K562 (cell line): ENCODE measurements at regions not wholly inside any gene's neighbourhood (a gene's known extent, or its start where the extent isn't known, plus 50 kb on each side); places are given as distances from the start of the nearest gene placed in this dataset.
A peak's percentile ranks its signal among the peaks of the same experiment; 100 is the strongest.

Experiments
- ATAC-seq: fragments of 200-7000 bp; cut with Tn5 transposase; 3 replicates; pipeline ENCODE4 v1.9.1; 2020; ENCODE audit warnings: moderate library complexity
- BruUV-seq: library from RNA; stranded (reverse); fragments of 400-500 nt; replicated peaks from 2 replicates; lab custom pipeline; 2021; lab: Mats Ljungman, UMichigan
- CTCF ChIA-PET: fragments of 300-600 bp; formaldehyde crosslinking; extraction: SDS; loops from one replicate; lab custom pipeline; 2021; ENCODE audit warnings: low intra/inter-chr PET ratio; lab: Yijun Ruan, JAX
- POLR2A ChIA-PET: fragments of 300-600, 350-650 bp; sonication (Branson Sonifier 250); formaldehyde crosslinking; extraction: SDS; loops from one replicate; lab custom pipeline; 2021; ENCODE audit warnings: antibody characterized with exemption, inconsistent platforms; lab: Yijun Ruan, JAX
- DNase-seq, 4 experiments: peaks; one replicate each; pipeline versions ENCODE4 v3.0.0 to v3.0.0-alpha.2; 2011 to 2018; ENCODE audit warnings: low spot score in 3 of 4, mixed read lengths in 3 of 4; ENCODE audit errors: extremely low read depth in 1 of 4
- FAIRE-seq: peaks from 2 replicates; lab custom pipeline; 2011; peaks lifted over from hg19 to GRCh38; lab: Jason Lieb, UNC
- H2AFZ ChIP-seq: 2 replicates; pipeline ENCODE4 v1.6.0; 2011; ENCODE audit warnings: low read depth, low read length, control low read depth, inconsistent platforms
- H3K27ac ChIP-seq: fragments of 200-600 bp; 3 replicates; pipeline ENCODE4 v1.8.0; 2011; ENCODE audit warnings: low read depth, mild to moderate bottlenecking, control low read depth, inconsistent platforms, low read length, moderate library complexity, mixed read lengths; ENCODE audit errors: extremely low read depth
- H3K27me3 ChIP-seq, 2 experiments: fragments of 300-600 bp in 1 of 2; 2 replicates in 1 of 2; 3 replicates in 1 of 2; pipeline versions ENCODE4 v1.6.0 to v1.8.0; 2011; ENCODE audit warnings: inconsistent platforms in 2 of 2, low read length in 2 of 2, mild to moderate bottlenecking in 1 of 2, mixed read lengths in 1 of 2, moderate library complexity in 1 of 2; ENCODE audit not compliant: control insufficient read depth in 2 of 2, insufficient read depth in 2 of 2
- H3K36me3 ChIP-seq: fragments of 300-600 bp; 3 replicates; pipeline ENCODE4 v1.8.0; 2011; ENCODE audit warnings: mild to moderate bottlenecking, low read length, inconsistent platforms; ENCODE audit not compliant: control insufficient read depth, insufficient read depth
- H3K4me1 ChIP-seq, 2 experiments: fragments of 200-600 bp in 1 of 2; replicated peaks in 1 of 2; 2 replicates in 1 of 2; 3 replicates in 1 of 2; pipeline versions ENCODE4 v1.5.1 to v1.8.0; 2011; ENCODE audit warnings: inconsistent platforms in 2 of 2, low read length in 2 of 2, mild to moderate bottlenecking in 1 of 2, mixed read lengths in 1 of 2, moderate library complexity in 1 of 2; ENCODE audit not compliant: control insufficient read depth in 2 of 2, insufficient read depth in 2 of 2
- H3K4me2 ChIP-seq: 2 replicates; pipeline ENCODE4 v1.6.1; 2011; ENCODE audit warnings: low read length, control low read depth, inconsistent platforms, mixed read lengths; ENCODE audit not compliant: insufficient read depth
- H3K4me3 ChIP-seq: fragments of 200-600 bp; sonication (generic), shearing (Covaris generic); 2 replicates; pipeline ENCODE4 v1.5.1; 2016; ENCODE audit warnings: control low read depth, inconsistent platforms
- H3K79me2 ChIP-seq: fragments of 200-600 bp; 3 replicates; pipeline ENCODE4 v1.8.0; 2011; ENCODE audit warnings: low read length, inconsistent platforms; ENCODE audit not compliant: control insufficient read depth, insufficient read depth
- H3K9ac ChIP-seq, 2 experiments: 2 replicates each; pipeline versions ENCODE4 v1.6.0 to v1.6.1; 2011; ENCODE audit warnings: low read depth in 2 of 2, low read length in 2 of 2, control low read depth in 1 of 2, inconsistent platforms in 1 of 2, mild to moderate bottlenecking in 1 of 2, mixed read lengths in 1 of 2; ENCODE audit not compliant: insufficient read depth in 1 of 2
- H3K9me1 ChIP-seq: one replicate; pipeline ENCODE4 v1.6.0; 2011; ENCODE audit warnings: inconsistent platforms, mild to moderate bottlenecking, low read length, moderate library complexity; ENCODE audit not compliant: control insufficient read depth, insufficient read depth
- H3K9me3 ChIP-seq: replicated peaks from 2 replicates; pipeline ENCODE4 v1.5.1; 2011; ENCODE audit warnings: low read depth, low read length, inconsistent platforms; ENCODE audit not compliant: control insufficient read depth, insufficient read depth
- H4K20me1 ChIP-seq: replicated peaks from 2 replicates; pipeline ENCODE4 v1.6.1; 2011; ENCODE audit warnings: low read length, inconsistent platforms, mixed read lengths; ENCODE audit not compliant: control insufficient read depth, insufficient read depth
- ILK ChIP-seq: fragments of 450-650 bp; IDR thresholded peaks from 2 replicates; pipeline ENCODE4 v1.6.1; 2016; ENCODE audit warnings: missing genetic modification characterization, low read depth, mild to moderate bottlenecking, missing compliant biosample characterization, moderate library complexity, borderline replicate concordance
- ZBTB11 ChIP-seq, 3 experiments: fragments of 200-800 bp in 1 of 3; fragments of 250-450 bp in 1 of 3; fragments of 450-650 bp in 1 of 3; sonication (Bioruptor Pico) in 1 of 3; sonication (Bioruptor generic) in 1 of 3; formaldehyde crosslinking in 1 of 3; IDR thresholded peaks; 2 replicates each; pipeline versions ENCODE4 v1.6.1 to v1.8.0; 2016 to 2022; ENCODE audit warnings: mild to moderate bottlenecking in 2 of 3, missing genetic modification characterization in 2 of 3, missing compliant biosample characterization in 1 of 3, moderate library complexity in 1 of 3
- WGBS: fragments of 100-300 bp; shearing (Covaris generic); methylation state at CpG from one replicate; pipeline ENCODE4 v1.1.6; 2016; ENCODE audit warnings: low coverage, mixed read lengths; ENCODE audit not compliant: insufficient coverage; ENCODE audit errors: missing lambda C conversion rate; 5-methylcytosine and 5-hydroxymethylcytosine counted together
- in situ Hi-C: fragments of 300-500 bp; cut with MboI; formaldehyde crosslinking; loops from 4 replicates; pipeline ENCODE4 v1.15.0; 2018; ENCODE audit warnings: inconsistent platforms, mixed read lengths
- intact Hi-C: fragments of 100-400 bp; cut with micrococcal nuclease; formaldehyde crosslinking; loops from 2 replicates; pipeline ENCODE4 v1.14.2; 2022

GRCh38 chr20:48425321-48425720 lies 402.5 kb downstream of the PREX1 start:
- Histone ChIP-seq H3K9me3 (no peaks in the 10 kb centered on the region), H3K4me2 (no peak overlapping the region), H3K27ac (no peak overlapping the region), H3K9me1 (no peaks in the 10 kb centered on the region), H3K36me3 (no peaks in the 10 kb centered on the region), H3K27me3 (no peaks in the 10 kb centered on the region; a peak in 1 of 5 replicates), H3K4me3 (no peak overlapping the region), H2AFZ (no peak overlapping the region), H3K79me2 (no peaks in the 10 kb centered on the region), H3K4me1 (no peaks in the 10 kb centered on the region), H4K20me1 (no peaks in the 10 kb centered on the region), H3K9ac (no peak overlapping the region)
- ATAC-seq (no peak), FAIRE-seq (no peak), DNase-seq (no peak)
- WGBS: 0% methylated on average over 5 of the region's 5 CpGs
- POLR2A ChIA-PET: no interaction called here
- intact Hi-C loops: no loop called here
- no peak for TF ChIP-seq ILK (tag)
- TF ChIP-seq ZBTB11 (CRISPR knock-in tag; IDR thresholded peaks at IDR 0.05): peak in 1 of 3 experiments; percentile 49; a peak in 1 of 6 replicates
- CTCF ChIA-PET: no interaction called here
- in situ Hi-C loops: no loop called here
- BruUV-seq: no TSS peak
